HG02870 (cell line): ENCODE measurements at regions not wholly inside any gene's neighbourhood (a gene's known extent, or its start where the extent isn't known, plus 50 kb on each side); places are given as distances from the start of the nearest gene placed in this dataset.

Experiments used
- ATAC-seq: cut with Tn5 transposase; IDR thresholded peaks from one replicate; pipeline ENCODE4 v1.9.1; 2021; ENCODE audit warnings: mild to moderate bottlenecking, moderate library complexity; ENCODE audit not compliant: unreplicated experiment

GRCh38 chr14:26925876-26926584 lies 328.2 kb upstream of the NOVA1 start:
- ATAC-seq: no peak

GRCh38 chr14:26926585-26926984 lies 328.8 kb upstream of the NOVA1 start:
- ATAC-seq: no peak

- ATAC-seq: no peak
These were observed 330.2 kb upstream of the NOVA1 start for GRCh38 chr14:26928019-26928418.

GRCh38 chr14:26929361-26929760 lies 331.5 kb upstream of the NOVA1 start:
- ATAC-seq: no peak

GRCh38 chr14:26930576-26930975 lies 332.7 kb upstream of the NOVA1 start:
- ATAC-seq: no peak

GRCh38 chr14:26932606-26933005 lies 334.8 kb upstream of the NOVA1 start:
- ATAC-seq: no peak

GRCh38 chr14:26933431-26933830 lies 335.6 kb upstream of the NOVA1 start:
- ATAC-seq: no peak

- no peak for ATAC-seq
These were observed 336.3 kb upstream of the NOVA1 start for GRCh38 chr14:26934151-26934550.

- no peak for ATAC-seq
These were observed 337.9 kb upstream of the NOVA1 start for GRCh38 chr14:26935733-26936132.

GRCh38 chr14:26938054-26938453 lies 340.2 kb upstream of the NOVA1 start:
- ATAC-seq: no peak

GRCh38 chr14:26939755-26940154 lies 341.9 kb upstream of the NOVA1 start:
- ATAC-seq: no peak

- ATAC-seq: no peak
These were observed 343.7 kb upstream of the NOVA1 start for GRCh38 chr14:26941521-26941920.

GRCh38 chr14:26947265-26947664 lies 349.4 kb upstream of the NOVA1 start:
- ATAC-seq: no peak

- no peak for ATAC-seq
These were observed 361.6 kb upstream of the NOVA1 start for GRCh38 chr14:26959437-26959836.

- no peak for ATAC-seq
These were observed 362.3 kb upstream of the NOVA1 start for GRCh38 chr14:26959972-26960660.

GRCh38 chr14:26963711-26964110 lies 365.9 kb upstream of the NOVA1 start:
- no peak for ATAC-seq

GRCh38 chr14:26965490-26965889 lies 367.7 kb upstream of the NOVA1 start:
- no peak for ATAC-seq

GRCh38 chr14:26966908-26967307 lies 369.1 kb upstream of the NOVA1 start:
- no peak for ATAC-seq

- ATAC-seq: no peak
These were observed 377.1 kb upstream of the NOVA1 start for GRCh38 chr14:26974965-26975364.

- no peak for ATAC-seq
These were observed 384.2 kb upstream of the NOVA1 start for GRCh38 chr14:26982071-26982470.

GRCh38 chr14:26984311-26985177 lies 386.7 kb upstream of the NOVA1 start:
- ATAC-seq: peak; percentile 57
